Right lung (tissue), 2 donors: ENCODE measurements at regions not wholly inside any gene's neighbourhood (a gene's known extent, or its start where the extent isn't known, plus 50 kb on each side); places are given as distances from the start of the nearest gene placed in this dataset.
"Not testable (repeated sequence)": the region's sequence is repeated elsewhere in the genome, so short reads cannot be mapped to it uniquely, and the experiment has no call there.

Experiments
- DNase-seq, 2 donors: peaks; one replicate each; pipeline ENCODE4 v3.0.0-alpha.2; 2013

DNA sequence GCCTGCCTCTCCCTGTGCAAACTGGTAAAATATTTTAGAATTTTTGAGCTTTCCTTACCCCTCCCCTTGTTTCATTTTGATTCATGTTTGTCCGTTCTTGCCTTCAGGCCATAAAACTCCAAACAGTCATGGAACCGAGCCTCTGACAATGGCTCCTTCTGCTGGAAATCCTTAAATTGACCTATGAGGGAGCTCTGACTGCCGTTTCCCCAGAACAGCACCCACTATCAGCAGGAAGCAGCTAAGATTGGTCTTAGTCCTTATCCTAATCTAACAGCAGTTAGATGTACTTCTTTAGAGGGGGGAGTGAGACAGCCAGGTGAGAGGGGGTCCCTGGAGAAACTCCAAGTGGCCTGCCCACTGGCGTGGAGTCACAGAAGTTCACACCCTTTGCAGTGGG, 106.7 kb downstream of the FAM174A start:
- DNase-seq = no peak

GRCh38 chr5:100643473-100643872, 108.3 kb downstream of the FAM174A start:
- no peak for DNase-seq

DNA sequence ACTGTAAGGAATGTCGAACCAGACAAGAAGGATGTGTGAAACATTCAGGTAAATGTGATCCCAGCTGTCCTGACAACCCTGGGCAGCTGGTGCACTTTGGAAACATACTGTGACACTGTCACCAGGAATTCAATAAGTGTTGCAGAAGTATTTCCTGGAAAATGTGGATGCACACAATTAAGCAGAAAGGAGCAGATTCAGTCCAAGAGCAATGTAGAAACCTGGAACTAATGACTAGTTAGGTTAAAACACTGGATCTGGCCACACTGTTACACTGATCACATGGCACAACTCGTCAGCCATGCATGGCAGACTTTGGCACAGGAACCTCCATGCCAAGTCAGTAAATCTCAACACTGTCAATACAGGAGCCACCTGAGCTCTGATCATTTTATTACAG, 109.0 kb downstream of the FAM174A start:
- DNase-seq = no peak

DNA sequence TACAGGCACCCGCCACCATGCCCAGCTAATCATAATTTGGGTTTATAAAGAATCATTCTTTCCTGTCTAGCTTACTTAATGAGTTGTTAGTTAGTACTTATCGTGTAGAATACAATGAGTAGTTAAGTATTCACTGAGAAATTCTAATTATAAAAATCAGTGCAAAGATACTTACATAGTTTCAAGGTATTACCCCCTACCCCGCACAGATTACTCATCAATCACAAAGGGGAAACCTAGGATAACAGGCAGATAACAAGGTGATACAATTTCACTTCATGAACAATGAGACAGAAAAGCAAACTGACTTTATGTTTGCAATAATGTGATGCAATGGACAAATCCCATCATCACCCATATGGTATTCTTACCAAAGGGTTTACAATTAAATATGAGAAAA, 109.6 kb downstream of the FAM174A start:
- no peak for DNase-seq

- DNase-seq = no peak
Observed at GRCh38 chr5:100646011-100646410, 110.8 kb downstream of the FAM174A start.

DNA sequence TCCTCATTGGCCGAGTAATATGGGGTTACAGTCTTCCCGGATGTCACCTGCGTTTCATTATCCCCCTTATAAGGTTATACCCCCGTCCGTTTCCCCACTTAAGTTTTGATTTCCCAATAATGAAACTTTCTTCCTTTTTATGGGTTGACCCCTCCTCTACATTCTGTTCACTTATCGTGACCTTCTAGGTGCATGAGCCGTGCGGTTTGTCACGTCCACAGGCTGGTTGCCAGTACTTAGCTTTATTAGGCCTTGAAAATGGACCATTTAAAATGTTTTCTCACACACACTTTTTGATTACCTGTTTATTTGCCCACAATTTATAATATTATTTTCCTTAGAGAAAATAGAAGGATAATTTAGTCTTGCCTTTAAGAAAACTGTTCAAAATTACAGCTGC, 111.5 kb downstream of the FAM174A start:
- DNase-seq = no peak

DNA sequence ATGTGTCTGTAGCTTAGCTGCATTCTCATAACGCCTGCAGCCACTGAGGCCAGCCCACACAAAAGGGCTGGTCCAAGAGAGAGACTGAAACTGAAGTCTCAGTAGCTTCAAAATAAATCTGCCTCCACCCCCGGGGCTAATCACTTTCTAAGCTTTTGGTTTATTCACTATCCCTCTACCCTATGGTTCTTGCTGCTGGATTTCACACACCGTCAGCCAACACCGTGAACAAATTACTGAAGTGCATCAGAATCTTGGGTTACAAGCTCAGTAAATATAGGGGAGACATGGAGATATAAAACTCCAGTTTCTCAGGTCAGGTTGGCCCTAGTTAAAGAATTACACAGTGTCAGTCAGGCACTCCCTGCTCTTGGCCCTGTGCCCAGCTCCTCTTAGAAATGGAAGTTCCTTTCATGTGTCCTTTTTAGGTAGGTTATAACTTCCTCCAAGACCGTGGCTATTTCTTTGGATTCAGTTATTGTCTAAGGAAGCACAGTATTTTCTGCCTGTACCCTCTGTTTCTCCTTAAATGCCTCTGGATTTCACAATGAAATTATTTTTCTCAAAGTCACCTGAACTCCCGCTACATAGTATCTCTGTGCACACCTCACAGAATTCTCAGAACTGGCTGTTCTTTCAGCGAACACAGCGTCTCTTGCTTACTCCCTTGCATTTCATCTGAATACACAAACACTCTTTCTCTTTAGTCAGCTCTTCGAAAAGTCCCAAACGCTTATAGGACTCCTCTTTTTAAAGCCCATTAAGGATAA, 112.5 kb downstream of the FAM174A start:
- DNase-seq = peak; percentile 25 to 31

DNA sequence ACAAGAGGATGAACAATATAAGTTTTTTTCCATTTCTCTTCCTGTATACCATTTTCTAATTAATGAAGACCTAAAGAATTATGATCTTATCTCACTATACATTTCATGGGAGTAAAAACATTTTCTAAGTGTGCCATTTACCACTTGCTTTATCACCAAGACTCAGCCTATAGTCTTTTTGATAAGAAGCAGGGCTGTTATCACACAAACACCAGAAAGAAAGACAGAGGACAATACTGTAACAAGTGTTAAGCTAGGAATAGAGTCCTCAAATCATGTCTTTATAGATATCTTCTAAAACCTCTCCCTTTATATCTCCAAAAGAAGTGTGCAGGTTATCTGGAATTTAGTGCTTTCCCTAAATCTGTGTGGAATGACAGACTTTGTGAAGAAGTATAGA, 119.7 kb downstream of the FAM174A start:
- DNase-seq = no peak

- not testable (repeated sequence) for DNase-seq
Observed at GRCh38 chr5:100656771-100657170, 121.6 kb downstream of the FAM174A start.

DNA sequence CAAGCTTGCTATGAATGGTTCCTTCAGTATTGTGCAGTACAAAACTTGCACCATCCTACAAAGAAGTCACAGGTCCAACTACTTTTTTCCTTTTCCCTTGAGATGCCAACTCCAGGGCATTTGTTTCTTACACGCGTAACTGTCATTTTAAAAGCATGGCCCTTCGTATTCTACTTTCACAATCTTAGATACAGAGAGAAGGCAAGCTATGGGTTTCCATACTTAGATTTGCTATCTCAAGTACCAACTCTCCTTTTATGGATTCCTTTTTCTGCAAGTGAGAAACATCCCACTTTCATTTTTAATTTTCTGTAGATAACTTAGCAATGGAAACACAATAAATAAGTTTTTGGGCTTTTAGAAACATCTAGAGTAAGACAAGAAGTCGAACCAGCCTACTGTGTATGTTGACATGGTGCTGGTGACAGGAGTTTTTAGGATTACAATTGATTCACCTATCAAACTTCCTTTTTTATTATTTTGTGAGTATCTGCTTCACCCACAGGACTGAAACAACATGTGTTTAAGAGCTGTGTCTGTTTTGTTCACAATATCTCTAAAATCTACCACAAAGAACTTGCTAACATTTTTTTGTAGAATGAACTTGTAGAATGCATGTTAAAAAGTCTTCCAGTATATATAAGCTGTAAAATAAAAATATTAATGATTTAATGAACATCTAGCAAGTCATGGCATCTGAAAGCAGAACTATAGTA, 124.1 kb downstream of the FAM174A start:
- no peak for DNase-seq

DNA sequence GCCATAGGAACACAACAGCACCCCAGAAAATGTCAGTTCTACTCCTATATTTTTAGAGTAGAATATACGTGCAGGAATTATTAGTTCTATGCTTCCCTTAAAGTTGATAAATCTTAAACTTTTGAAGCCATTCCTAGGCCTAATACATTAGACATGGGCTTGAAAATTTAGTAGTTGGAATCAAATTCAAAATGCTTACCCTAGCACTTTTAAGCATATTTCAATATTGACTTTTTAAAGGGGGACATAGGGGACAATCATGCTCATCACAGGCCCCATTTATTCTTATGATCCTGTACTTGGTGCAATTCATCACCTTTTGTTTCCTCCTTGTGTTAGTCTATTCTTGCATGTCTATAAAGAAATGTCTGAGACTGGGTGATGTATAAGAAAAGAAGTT, 129.0 kb downstream of the FAM174A start:
- no peak for DNase-seq

GRCh38 chr5:100667161-100667630, 132.0 kb downstream of the FAM174A start:
- no peak for DNase-seq

DNA sequence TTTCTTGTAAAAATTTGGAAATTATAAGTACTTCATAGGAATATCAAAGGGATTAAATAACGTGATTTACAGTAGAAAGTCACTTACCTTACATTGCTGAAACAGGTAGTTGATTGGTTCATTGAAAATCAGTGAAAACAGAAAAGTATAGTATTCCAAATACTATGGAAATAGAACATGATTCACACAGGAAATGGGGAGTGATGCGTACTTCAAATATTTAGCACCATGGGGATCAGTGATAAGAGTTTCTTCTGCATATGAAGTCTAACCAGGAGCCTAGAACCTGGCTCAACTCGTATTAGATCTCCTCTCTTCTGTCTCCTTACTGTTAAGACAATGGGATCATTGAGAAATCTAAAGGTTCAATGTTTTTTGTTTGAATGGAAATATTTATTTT, 133.3 kb downstream of the FAM174A start:
- DNase-seq = no peak

GRCh38 chr5:100676817-100677631, 141.8 kb downstream of the FAM174A start:
- peak; percentile 51 to 61 for DNase-seq

DNA sequence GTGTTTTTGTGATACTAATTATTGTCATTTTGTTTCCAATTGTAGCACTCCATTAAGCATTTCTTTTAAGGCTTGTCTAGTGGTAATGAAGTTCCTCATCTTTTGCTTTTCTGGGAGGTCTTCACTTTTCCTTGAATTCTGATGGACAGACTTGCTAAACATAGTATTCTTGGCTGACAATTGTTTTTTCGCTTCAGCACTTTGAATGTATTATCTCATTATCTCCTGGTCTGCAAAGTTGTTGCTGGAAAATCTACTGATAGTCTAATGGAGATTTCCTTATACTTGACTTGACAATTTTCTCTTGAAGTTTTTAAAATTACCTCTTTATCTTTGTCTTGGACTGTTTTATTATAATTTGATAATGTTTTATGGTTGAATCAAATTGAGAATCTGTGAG, 147.5 kb downstream of the FAM174A start:
- no peak for DNase-seq

- DNase-seq = no peak
Observed at GRCh38 chr5:100683881-100684280, 148.7 kb downstream of the FAM174A start.

GRCh38 chr5:100685122-100685521, 149.9 kb downstream of the FAM174A start:
- not testable (repeated sequence) for DNase-seq

DNA sequence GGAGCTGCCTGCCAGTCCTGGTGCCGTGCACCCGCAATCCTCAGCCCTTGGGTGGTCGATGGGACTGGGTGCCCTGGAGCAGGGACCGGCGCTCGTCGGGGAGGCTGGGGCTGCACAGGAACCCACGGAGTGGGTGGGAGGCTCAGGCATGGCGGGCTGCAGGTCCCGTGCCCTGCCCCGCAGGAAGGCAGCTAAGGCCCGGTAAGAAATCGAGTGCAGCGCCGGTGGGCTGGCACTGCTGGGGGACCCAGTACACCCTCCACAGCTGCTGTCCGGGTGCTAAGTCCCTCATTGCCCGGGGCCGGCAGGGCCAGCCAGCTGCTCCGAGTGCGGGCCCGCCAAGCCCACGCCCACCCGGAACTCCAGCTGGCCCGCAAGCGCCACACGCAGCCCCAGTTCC, 153.7 kb downstream of the FAM174A start:
- not testable (repeated sequence) for DNase-seq

- no peak for DNase-seq
Observed at GRCh38 chr5:100690036-100690560, 154.9 kb downstream of the FAM174A start.

DNA sequence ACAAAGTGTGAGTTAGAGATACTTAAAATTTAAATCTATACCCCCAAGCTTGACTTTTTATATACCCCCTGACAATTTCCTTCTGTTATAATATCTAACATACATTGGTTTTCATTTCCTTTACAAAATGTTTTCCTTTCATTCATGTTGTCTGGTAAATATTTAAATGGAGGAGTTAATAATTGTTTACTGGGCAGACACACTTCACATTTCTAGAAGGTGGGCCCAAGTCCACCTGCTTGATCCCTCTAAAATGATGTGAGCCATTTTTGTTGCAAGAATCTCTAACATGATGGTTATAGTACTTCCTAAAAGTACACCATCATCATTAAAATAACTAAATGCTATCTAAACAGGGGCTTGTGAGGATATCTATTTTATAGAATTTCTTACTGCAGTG, 155.9 kb downstream of the FAM174A start:
- DNase-seq = no peak

GRCh38 chr5:100691548-100691947, 156.4 kb downstream of the FAM174A start:
- no peak for DNase-seq

DNA sequence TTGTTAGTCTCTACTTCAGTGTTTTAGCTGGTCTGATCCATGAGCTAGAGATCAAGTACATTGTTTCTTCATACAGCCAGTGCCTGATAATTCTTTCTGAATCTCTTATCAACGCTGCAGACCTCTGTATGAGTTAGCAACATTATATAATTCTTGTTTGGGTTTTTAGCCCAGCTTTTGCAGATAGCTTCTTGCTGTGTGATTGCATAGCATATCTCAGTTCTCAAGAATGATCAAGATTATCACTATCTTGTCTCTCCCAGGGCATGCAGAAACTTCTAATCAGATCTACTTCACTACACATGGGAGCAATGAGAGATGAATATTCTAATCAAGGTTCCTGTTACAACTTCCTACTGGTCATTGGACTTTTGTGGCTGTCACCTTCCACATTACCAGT, 158.3 kb downstream of the FAM174A start:
- DNase-seq = no peak
